Transverse colon (tissue), 4 donors: ENCODE measurements at regions not wholly inside any gene's neighbourhood (a gene's known extent, or its start where the extent isn't known, plus 50 kb on each side); places are given as distances from the start of the nearest gene placed in this dataset.

ENCODE experiments used
- DNase-seq: peaks from one replicate; pipeline ENCODE4 v3.0.0-alpha.2; 2019
- H3K27ac ChIP-seq, 4 donors: fragments of 200-600 bp; sonication (generic); 2 replicates each; pipeline ENCODE4 v1.5.1; 2016 to 2018; ENCODE audit warnings: inconsistent platforms in 4 of 4
- H3K27me3 ChIP-seq: fragments of 200-600 bp; sonication (generic); 2 replicates; pipeline ENCODE4 v1.5.1; 2017; ENCODE audit warnings: inconsistent platforms
- H3K36me3 ChIP-seq, 4 donors: fragments of 200-600 bp; sonication (generic); 2 replicates each; pipeline ENCODE4 v1.5.1; 2017 to 2019; ENCODE audit warnings: inconsistent platforms in 4 of 4
- H3K4me1 ChIP-seq, 4 donors: fragments of 200-600 bp; sonication (generic); 2 replicates each; pipeline ENCODE4 v1.5.1; 2017 to 2020; ENCODE audit warnings: inconsistent platforms in 4 of 4
- H3K4me3 ChIP-seq, 4 donors: fragments of 200-600 bp; sonication (generic); 1 replicate in 1 of 4; 2 replicates in 3 of 4; pipeline versions ENCODE4 v1.5.1 to v1.6.1; 2017 to 2019; ENCODE audit warnings: inconsistent platforms in 4 of 4
- H3K9me3 ChIP-seq, 2 donors: fragments of 200-600 bp; sonication (generic); 2 replicates each; pipeline ENCODE4 v1.5.1; 2017 to 2019; ENCODE audit warnings: inconsistent platforms in 2 of 2
- CTCF ChIP-seq, 5 experiments: fragments of 200-600 bp in 3 of 5; fragments of 450-650 bp in 2 of 5; sonication (generic) in 3 of 5; IDR thresholded peaks; 1 replicate in 2 of 5; 2 replicates in 3 of 5; pipeline ENCODE4 v1.5.1; 2016 to 2017; ENCODE audit warnings: antibody characterized with exemption in 5 of 5, inconsistent platforms in 3 of 5, mild to moderate bottlenecking in 2 of 5, moderate library complexity in 1 of 5
- EP300 ChIP-seq: sonication (generic); formaldehyde crosslinking; IDR thresholded peaks from one replicate; pipeline ENCODE4 v1.6.1; 2017; ENCODE audit warnings: antibody characterized with exemption, low read depth
- POLR2A ChIP-seq: fragments of 450-650 bp; IDR thresholded peaks from one replicate; pipeline ENCODE4 v1.6.1; 2016; ENCODE audit warnings: antibody characterized with exemption, mild to moderate bottlenecking, moderate library complexity
- POLR2AphosphoS5 ChIP-seq, 3 donors: sonication (generic); formaldehyde crosslinking; IDR thresholded peaks; one replicate each; pipeline ENCODE4 v1.6.1; 2016; ENCODE audit warnings: antibody characterized with exemption in 3 of 3
- WGBS, 2 donors: methylation state at CpG; one replicate each; pipeline ENCODE4 v1.1.5; 2018; ENCODE audit warnings: low coverage in 1 of 2; 5-methylcytosine and 5-hydroxymethylcytosine counted together
- in situ Hi-C, 4 donors: fragments of 200-750 bp; cut with MboI; loops; one replicate each; pipeline versions ENCODE4 v1.15.0 to v1.15.1; 2017; ENCODE audit warnings: low sequenced_read_pairs in 3 of 4, low pct_ligation_motif_present in 1 of 4, low pct_unique_long_range_greater_than_20kb in 1 of 4
- intact Hi-C: fragments of 100-400 bp; cut with DNase I; formaldehyde crosslinking; loops from one replicate; pipeline ENCODE4 v1.15.1; 2023; ENCODE audit warnings: low total_unique reads

DNA sequence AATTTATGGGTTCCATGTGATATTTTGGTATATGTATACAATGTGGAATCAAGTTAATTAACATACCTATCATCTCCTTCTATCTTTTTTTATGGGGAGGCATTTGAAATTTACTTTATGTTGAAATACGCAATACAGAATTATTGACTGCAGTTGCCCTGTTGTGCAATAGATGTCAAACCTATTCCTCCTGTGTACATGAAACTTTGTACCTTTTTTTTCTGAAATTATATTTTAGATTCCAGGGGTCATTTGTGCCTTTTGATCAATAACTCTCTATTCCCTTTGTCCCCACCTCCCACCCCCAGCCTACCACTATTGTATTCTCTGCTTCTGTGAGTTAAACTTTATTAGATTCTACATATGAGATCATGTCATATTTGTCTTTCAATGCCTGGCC is 369.9 kb downstream of the FSIP2 start:
- TF ChIP-seq EP300 (no peak), POLR2A (no peak), CTCF (IDR thresholded peaks at IDR 0.05) (no peak), POLR2AphosphoS5 (IDR thresholded peaks at IDR 0.05) (no peak)
- 100% methylated on average over 1 of the region's 1 CpG for WGBS, 2 donors
- Histone ChIP-seq H3K4me3 (no peak overlapping the region), H3K36me3 (no peaks in the 10 kb centered on the region), H3K9me3 (no peaks in the 10 kb centered on the region), H3K27me3 (no peaks in the 10 kb centered on the region), H3K27ac (no peak overlapping the region), H3K4me1 (no peaks in the 10 kb centered on the region)
- DNase-seq, result no peak
- in situ Hi-C loops, result no loop called here
- intact Hi-C loops, result no loop called here

DNA sequence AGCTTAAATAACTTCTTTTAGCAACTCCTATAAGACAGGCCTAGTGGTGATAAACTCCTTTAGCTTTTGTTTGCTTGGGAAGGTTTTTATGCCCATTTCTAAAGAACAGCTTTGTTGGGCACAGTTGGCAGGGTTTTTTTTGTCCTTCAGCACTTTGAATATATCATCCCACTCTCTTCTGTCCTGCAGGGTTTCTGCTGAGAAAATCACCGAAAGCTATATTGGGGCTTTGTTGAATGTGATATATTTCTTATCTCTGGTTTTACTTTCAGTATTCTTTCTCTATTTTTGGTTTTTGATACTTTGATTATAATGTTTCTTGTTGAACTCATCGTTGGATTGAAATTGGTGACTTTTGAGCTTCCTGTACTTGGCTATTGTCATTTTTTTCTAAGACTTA is 372.8 kb upstream of the ZC3H15 start:
- Histone ChIP-seq H3K27me3 (no peaks in the 10 kb centered on the region), H3K4me1 (no peaks in the 10 kb centered on the region), H3K4me3 (no peak overlapping the region), H3K36me3 (no peaks in the 10 kb centered on the region), H3K27ac (no peak overlapping the region), H3K9me3 (no peaks in the 10 kb centered on the region)
- intact Hi-C loops (no loop called here), in situ Hi-C loops (no loop called here)
- WGBS, 2 donors, result 91 to 93% methylated on average over 2 of the region's 2 CpGs
- TF ChIP-seq CTCF (IDR thresholded peaks at IDR 0.05) (no peak), POLR2A (no peak), POLR2AphosphoS5 (IDR thresholded peaks at IDR 0.05) (no peak), EP300 (no peak)
- no peak for DNase-seq

DNA sequence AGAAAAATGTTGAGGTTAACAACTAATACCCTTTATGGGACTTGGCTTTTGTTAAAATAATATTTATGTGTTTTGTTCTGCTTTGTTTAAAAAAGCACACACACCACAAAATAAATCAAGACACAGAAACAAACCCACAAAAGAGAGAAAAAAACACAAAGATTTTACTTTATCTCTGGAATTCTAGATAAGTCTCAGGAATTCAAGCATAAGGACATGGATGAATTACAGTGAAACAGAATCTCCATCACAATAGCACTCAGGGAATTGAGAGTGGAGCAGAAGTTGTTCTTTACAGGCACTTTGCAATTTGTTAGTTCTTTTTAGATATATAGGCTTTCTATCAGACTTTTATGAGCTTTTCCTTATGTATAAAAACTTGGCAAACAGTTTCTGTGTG is 360.9 kb upstream of the ZC3H15 start:
- Histone ChIP-seq H3K27ac (no peak overlapping the region), H3K4me3 (no peak overlapping the region), H3K27me3 (no peaks in the 10 kb centered on the region), H3K36me3 (no peaks in the 10 kb centered on the region), H3K9me3 (no peaks in the 10 kb centered on the region), H3K4me1 (peaks cover 0 to 6% (median 0%) of the 10 kb centered on the region in 4 donors)
- TF ChIP-seq POLR2A (no peak), POLR2AphosphoS5 (IDR thresholded peaks at IDR 0.05) (no peak), CTCF (IDR thresholded peaks at IDR 0.05) (no peak), EP300 (no peak)
- DNase-seq, result no peak
- intact Hi-C loops, result no loop called here
- in situ Hi-C loops, result no loop called here

DNA sequence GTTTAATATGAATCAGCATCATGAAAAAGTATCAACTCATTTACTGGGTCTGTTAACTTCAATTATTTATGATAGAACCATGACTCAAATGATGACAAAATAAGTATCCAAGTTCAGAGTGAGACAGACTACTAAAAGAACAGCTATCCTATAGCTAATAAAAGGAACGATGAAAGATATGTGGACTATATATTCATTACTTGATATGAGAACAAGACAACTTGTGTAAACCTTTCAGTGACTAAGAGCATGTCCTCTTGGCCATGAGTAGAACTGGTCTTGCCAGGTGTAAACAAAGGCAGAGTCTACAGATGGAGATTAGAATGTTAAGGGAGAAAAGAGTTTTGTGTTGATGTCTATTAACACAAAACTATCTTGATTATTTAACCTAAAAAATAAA is 360.4 kb upstream of the ZC3H15 start:
- H3K27ac ChIP-seq, result no peak overlapping the region
- H3K36me3 ChIP-seq, result no peaks in the 10 kb centered on the region
- intact Hi-C loops, result no loop called here
- H3K27me3 ChIP-seq, result no peaks in the 10 kb centered on the region
- WGBS, 2 donors, result 42 to 56% methylated on average over 1 of the region's 1 CpG
- no peak for TF ChIP-seq EP300
- no peak for TF ChIP-seq POLR2A
- no peak for TF ChIP-seq POLR2AphosphoS5 (IDR thresholded peaks at IDR 0.05)
- no peak for TF ChIP-seq CTCF (IDR thresholded peaks at IDR 0.05)
- H3K4me3 ChIP-seq, result no peak overlapping the region
- no peaks in the 10 kb centered on the region for H3K9me3 ChIP-seq
- DNase-seq, result no peak
- in situ Hi-C loops, result no loop called here
- H3K4me1 ChIP-seq, result peaks cover 0 to 10% (median 0%) of the 10 kb centered on the region in 4 donors
